Heart left ventricle (tissue), 13 donors: ENCODE measurements at regions not wholly inside any gene's neighbourhood (a gene's known extent, or its start where the extent isn't known, plus 50 kb on each side); places are given as distances from the start of the nearest gene placed in this dataset.

Experiments
- CTCF ChIP-seq, 12 donors: fragments of 200-600 bp; sonication (generic) in 4 of 12; IDR thresholded peaks; one replicate each; pipeline versions ENCODE4 v1.5.0 to v1.8.0; 2018 to 2022; ENCODE audit warnings: antibody characterized with exemption in 12 of 12, mild to moderate bottlenecking in 5 of 12
- POLR2A ChIP-seq, 2 donors: fragments of 450-650 bp; IDR thresholded peaks; one replicate each; pipeline ENCODE4 v1.6.1; 2017; ENCODE audit warnings: antibody characterized with exemption in 2 of 2, mild to moderate bottlenecking in 2 of 2, moderate library complexity in 2 of 2
- donor health status: ischemic (EF 13 %, LVEDD 7.1; RV severe dilation, severe dysfunction).
- donor health status: DM: no; HTN: yes; CAD: no.
- donor health status: DM: no; HTN: no; CAD: no.
- donor health status: ischemic (EF 25% LVEDD 6.9; RV normal size, moderate dysfunction).
- donor health status: ischemic (EF 25% LVEDD 5.7; RV mildly dilated, moderate dysfunction).
- donor health status: ischemic (EF 35%, LVEDD 5.7; RV mildly dilated, moderate dysfunction).
- donor health status: nonischemic (EF 11% LVEDD 7.7; RV severe dilation, severe dysfunction).
- donor health status: DM: yes; HTN: yes; CAD: no.
- donor health status: PGD.
- donor health status: ischemic (EF 29% LVEDD 5.4; RV normal size, mild dysfunction).
- donor health status: nonischemic (EF 23%, LVEDD 6.1; RV moderate dilation, normal function).

GRCh38 chr5:3105172-3105571 is 353.7 kb upstream of the IRX2 start:
- no peak for TF ChIP-seq CTCF (IDR thresholded peaks at IDR 0.05)
- TF ChIP-seq POLR2A (IDR thresholded peaks at IDR 0.05): no peak
